ENCODE measurements at regions not wholly inside any gene's neighbourhood (a gene's known extent, or its start where the extent isn't known, plus 50 kb on each side); places are given as distances from the start of the nearest gene placed in this dataset.
"Not testable (repeated sequence)": the region's sequence is repeated elsewhere in the genome, so short reads cannot be mapped to it uniquely, and the experiment has no call there.

GRCh38 chrX:140019134-140019533 is 53.8 kb upstream of the CXorf66 start:
- H3K4me3 ChIP-seq; DNase-seq; H3K36me3 ChIP-seq; H3K27me3 ChIP-seq; H3K9me3 ChIP-seq (replicated peaks); H3K4me1 ChIP-seq; H3K27ac ChIP-seq: not testable (repeated sequence)
